ENCODE measurements at regions not wholly inside any gene's neighbourhood (a gene's known extent, or its start where the extent isn't known, plus 50 kb on each side); places are given as distances from the start of the nearest gene placed in this dataset.

- DNase-seq = no peak
Measured at GRCh38 chr4:165612936-165613335, 234.1 kb downstream of the CPE start.

DNA sequence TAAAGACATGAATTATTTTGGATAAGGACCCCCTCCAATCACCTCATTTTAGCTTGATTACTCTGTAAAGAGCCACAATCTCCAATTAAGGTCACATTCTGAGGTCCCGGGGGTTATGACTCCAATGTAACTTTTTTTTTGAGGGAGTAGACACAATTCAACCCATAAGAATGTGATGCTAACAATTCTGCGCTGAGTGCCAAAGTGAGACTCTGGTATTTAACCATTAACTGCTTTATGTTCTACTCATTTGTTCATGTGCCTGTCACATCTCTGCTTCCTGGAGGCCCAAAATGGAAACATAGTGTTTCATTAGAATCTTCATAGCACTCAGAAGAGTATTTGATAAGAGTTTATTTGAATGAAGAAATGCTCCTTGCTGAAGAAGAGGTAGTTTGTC is 234.8 kb downstream of the CPE start:
- DNase-seq = no peak

DNA sequence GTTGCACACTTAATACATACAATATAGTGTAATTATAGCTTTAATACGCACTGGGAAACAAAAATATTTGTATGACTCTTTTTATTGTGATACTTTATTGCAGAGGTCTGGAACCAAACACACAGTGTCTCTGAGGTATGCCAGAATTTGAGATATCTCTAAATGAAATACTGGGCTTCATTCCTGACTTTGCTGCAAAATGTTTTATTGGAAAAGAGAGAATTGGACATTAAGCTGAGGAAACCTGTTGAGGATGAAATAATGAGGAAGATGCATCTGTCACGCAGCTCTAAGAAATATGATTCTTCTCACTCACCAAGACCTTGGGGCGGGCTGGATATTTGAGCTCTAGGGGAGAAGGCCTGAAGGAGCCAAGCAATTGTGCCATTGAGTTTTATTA is 242.1 kb downstream of the CPE start:
- no peak for DNase-seq

DNA sequence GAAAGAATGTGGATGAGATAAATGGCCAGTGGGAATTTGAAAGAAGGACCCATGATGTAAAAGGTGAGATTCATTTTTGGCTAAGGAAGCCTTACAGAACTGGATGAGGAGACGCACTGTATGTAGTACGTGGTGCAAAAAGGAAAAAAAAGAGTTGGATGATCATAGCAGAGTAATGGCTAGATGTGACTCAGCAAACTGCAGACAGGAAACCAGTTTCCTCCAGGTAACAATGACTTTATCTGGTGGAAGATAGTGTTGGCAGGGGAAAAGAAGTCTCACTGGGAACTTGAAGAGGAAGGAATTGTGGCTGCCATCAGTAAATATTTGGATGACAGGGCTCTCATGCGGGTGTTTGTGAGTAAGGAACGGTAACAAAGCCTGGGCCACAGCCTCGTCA is 243.2 kb downstream of the CPE start:
- DNase-seq = no peak

DNA sequence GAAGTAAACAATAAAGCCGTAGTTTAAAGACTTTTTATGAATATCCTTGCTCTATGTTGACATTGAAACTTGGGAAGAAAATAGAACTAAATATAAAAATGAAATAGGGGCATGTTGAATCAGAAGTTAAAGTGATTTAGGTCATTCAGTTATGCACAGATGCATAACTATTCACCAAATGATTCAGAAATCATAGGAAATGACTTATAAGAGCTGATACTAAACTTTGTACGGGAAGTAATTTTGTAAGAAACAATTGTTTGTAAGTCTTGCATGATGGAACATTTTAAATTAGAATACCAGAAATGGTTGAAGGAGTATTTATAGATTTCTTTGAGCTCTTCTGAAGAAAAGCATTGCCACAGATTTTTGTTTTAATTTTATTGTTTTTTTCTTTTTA is 246.5 kb downstream of the CPE start:
- no peak for DNase-seq

DNA sequence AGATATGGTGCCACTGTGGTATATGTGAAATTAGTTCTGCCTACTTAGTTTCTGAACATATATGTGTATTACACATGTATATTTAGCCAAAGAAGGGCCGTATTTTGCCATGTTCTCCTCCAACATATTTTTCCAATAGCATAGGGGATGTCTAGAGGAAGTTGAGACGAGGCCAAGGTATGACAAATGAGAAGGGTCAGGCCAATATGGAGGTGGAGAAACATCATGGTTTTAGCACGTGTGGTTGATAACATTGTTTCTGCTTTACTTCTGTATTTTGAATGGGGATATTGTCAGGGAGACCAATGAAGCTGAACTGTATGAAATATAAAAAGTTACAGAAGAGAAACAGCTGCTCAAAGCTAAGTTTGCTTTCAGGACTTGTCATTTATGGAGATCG is 246.7 kb upstream of the TLL1 start:
- no peak for DNase-seq

DNA sequence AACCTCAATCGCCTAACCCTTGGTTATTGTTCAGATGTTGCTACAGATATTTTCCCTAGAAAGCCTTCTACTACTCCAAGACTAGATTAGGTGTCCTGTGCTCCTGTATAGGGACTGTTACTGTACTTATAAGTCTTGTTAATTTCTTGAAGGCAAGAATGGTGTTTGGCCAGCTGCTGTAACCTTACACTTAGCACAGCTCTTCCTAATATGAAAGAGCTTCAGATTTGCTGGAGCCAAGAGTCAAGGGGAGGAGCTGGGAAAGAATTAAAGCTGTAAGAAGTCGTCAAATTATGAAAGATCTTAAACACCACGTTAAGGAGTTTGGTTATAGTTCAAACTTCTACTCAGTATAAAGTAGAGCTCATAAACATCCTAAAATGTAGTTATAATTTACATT is 245.9 kb upstream of the TLL1 start:
- no peak for DNase-seq

DNA sequence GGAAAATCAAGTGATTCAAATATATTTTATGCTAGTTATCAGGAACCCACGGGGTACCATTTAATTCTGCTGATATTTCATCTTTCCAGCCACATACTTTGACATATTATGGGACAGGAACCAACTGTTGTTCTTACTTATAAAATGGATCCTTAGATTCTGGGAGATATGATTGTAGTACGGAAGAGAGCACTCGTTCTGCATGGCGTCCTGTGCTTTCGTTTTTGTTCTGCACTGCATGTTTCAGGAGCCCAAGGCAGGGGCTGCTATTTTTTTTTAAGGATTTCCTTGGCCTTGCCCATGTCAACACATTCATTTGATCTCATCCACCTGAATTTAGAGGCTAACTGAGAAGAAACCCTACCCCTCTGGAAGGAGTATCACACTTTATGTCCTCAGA is 245.5 kb upstream of the TLL1 start:
- no peak for DNase-seq

DNA sequence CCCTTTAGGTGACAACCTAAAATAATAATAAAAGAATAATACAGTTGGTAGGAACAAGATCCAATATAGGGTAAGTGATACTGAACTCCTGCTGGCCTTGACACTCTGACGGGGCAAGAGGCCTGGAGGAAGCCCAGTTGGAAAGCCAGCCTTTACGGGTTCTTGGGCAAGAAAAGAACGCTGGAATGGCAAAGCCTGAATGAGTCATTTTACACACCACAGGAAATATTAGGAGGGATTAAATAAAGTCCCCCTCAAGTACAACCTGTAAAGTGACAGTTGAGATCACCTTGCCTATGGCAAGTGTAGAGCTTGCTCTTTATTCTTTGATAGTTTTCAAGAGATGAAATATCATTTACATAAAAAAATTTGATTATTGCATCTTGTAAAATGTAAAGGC is 244.5 kb upstream of the TLL1 start:
- no peak for DNase-seq

DNA sequence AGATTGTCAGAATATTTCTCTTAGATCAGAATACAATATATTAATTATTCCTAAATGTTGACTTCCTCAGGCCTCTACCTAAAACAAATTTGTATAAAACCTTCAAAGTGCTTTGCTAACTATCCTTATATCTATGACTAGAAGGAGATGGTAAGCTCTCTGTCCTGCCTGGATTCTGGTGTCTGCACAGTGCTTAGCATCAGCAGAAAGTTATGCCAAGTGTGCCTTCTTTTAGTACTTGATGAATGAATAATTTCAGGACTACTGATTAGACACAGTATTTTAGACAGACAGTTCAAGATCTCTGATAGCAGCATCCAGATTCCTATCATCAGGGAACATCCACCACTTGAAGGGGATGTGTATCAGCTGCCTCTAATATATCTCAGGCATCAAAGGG is 242.4 kb upstream of the TLL1 start:
- no peak for DNase-seq

GRCh38 chr4:165631208-165631894 is 241.7 kb upstream of the TLL1 start:
- no peak for DNase-seq

DNA sequence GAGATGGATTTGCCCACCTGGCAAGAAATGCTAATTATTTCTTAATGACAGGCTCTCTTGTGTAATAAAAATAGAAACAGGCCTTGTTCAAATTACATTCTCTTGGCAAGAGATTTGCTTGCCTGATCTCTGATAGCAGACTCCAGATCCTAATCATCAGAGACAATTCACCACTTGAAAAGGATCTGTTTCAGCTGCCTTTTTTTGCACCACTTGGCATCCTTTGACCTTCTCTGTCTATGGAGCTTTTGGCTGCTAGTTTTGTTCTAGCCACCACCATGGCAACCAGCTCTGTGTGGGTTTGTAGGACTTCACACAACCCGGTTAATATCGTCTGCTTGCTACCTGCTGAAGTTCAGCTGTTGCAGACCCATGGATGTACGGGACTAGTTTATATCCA is 241.1 kb upstream of the TLL1 start:
- peak; percentile 97 for DNase-seq

GRCh38 chr4:165634766-165635165 is 238.3 kb upstream of the TLL1 start:
- DNase-seq = no peak

- no peak for DNase-seq
Measured at GRCh38 chr4:165635381-165635780, 237.7 kb upstream of the TLL1 start.

- no peak for DNase-seq
Measured at GRCh38 chr4:165635951-165636350, 237.1 kb upstream of the TLL1 start.

GRCh38 chr4:165651901-165652300 is 221.1 kb upstream of the TLL1 start:
- DNase-seq = no peak

DNA sequence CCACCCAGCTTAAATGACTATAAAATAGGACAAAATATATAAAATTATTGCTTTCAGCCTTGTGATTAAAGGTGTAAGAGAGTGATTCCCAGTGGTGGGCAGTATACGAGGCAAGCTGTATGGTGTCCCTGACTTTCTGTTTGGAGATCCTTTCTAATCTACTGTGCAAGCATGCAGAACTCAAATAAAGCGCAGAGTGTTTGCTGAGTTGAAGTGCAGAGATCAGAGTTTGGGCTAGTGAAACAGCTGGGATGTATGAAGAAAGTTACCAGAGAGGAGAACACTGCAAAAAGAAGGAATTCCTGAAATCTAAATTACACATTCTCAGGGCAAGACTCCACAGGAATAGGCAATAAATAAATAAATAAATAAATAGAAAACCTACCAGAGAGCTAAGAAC is 218.5 kb upstream of the TLL1 start:
- no peak for DNase-seq

- no peak for DNase-seq
Measured at GRCh38 chr4:165656399-165656798, 216.6 kb upstream of the TLL1 start.

- DNase-seq = no peak
Measured at GRCh38 chr4:165656829-165657490, 216.1 kb upstream of the TLL1 start.

DNA sequence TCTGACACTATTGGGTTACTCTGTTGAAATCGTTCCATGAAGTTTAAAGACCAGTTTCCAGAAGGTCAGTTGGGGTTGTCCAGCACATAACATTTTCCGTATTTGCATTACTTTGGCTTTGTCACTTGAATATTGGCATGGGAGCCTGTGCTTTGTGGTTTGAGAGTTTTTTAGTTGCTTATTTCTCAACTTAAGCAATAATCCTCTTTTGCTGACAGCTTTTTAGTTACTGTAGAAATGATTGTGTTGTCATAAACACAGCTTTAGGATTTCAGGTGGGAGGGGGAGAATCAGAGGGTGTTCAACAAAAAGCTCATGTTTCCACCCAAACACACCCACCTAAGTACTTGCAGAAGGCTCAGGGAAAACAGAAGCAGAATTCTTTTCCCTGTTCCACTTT is 210.7 kb upstream of the TLL1 start:
- DNase-seq = no peak

- no peak for DNase-seq
Measured at GRCh38 chr4:165663411-165663810, 209.6 kb upstream of the TLL1 start.

DNA sequence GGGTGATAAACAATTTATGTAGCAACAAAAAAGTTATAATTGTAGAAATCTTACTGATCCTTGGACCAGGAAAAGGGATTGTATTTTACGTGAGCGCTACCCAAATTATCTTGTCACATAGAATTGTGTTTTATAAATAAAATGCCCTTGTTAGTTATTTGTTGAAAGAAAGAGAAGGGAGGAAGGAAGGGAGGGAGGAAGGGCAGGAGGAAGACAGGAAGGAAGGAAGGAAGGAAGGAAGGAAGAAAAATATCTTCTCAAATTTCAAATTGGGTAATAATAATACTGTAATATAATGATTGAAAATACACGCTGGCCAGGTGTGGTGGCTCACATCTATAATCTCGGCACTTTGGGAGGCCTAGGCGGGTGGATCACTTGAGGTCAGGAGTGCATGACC is 206.2 kb upstream of the TLL1 start:
- no peak for DNase-seq

GRCh38 chr4:165667969-165668368 is 205.1 kb upstream of the TLL1 start:
- DNase-seq = no peak

DNA sequence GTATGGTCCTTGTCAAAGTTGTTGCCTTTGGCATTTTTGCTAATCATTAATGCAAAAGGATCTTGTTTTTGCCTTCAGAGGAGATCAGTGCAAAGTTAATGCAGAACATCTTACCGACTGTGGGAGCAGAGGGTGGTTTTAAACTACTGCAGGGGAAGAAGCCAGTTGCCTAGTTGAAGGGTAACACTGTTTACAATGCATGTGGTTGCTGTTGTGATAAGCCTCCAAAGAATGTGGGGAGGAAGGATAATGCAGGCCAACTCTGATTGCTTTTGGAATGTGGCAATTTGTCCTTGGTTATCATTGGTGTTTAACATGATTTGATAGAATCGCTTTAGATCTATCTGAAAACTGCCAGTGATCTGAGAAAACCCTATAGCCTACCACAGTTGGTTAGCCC is 204.3 kb upstream of the TLL1 start:
- DNase-seq = no peak

- DNase-seq = no peak
Measured at GRCh38 chr4:165677081-165677480, 196.0 kb upstream of the TLL1 start.
